ENCODE measurements at regions not wholly inside any gene's neighbourhood (a gene's known extent, or its start where the extent isn't known, plus 50 kb on each side); places are given as distances from the start of the nearest gene placed in this dataset.

DNA sequence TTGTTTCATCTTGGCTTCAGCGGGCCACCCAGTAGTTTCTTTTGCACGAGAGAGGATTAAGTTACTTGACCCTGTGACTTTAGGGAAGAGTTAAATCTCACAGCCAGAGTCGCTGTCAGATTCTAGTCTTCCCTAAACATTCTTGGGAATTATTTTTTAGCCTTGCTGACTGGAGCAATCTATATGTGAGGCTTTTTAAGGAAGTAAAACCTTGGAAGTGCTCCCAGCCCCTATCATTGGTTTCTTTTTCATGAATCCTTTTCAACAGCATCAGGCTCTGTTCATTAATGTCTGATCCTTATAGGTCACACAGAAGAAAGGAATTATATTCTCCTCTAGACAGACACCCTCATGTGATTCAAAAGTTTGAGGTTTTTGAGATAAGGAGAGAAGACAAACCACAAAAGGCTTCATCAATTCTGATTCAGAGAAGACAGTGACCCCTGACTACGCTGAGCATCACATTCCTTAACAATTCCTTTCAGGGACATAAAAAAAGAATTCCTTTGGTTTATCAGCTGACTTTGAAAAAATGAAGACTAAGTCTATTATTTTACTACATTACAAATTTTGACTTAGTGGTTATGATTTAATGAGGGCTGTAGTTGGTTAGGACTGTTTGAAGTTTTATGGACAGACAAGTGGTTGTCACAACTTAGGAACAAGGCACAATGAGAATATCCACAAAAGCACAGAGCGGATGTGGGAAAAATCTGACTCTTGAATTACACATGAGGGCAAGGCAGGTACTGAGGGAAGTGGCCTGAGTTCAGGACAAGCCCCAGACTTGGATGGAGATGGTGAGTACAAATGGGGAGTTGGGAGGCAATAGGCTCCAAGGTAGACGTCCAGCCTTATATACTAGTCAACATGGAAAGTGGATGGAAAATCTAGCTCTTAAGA, 171.1 kb upstream of the STT3B start:
- Histone ChIP-seq H3K36me3 (replicated peaks in 1 of 2; ENCODE audit: insufficient read depth in 1 of 2, low read depth in 2 of 2) (no peaks in the 10 kb centered on the region), H3K4me1 (no peaks in the 10 kb centered on the region), H3K27me3 (no peaks in the 10 kb centered on the region), H3K4me3 (no peak overlapping the region), H3K9me3 (no peaks in the 10 kb centered on the region), H3K27ac (no peak overlapping the region)
- WGBS, 2 donors, result 65 to 67% methylated on average over 6 of the region's 6 CpGs
- DNase-seq (no peak), ATAC-seq (no peak)
- intact Hi-C loops (cut with DNase I), result no loop called here
- TF ChIP-seq, protein P1, sequence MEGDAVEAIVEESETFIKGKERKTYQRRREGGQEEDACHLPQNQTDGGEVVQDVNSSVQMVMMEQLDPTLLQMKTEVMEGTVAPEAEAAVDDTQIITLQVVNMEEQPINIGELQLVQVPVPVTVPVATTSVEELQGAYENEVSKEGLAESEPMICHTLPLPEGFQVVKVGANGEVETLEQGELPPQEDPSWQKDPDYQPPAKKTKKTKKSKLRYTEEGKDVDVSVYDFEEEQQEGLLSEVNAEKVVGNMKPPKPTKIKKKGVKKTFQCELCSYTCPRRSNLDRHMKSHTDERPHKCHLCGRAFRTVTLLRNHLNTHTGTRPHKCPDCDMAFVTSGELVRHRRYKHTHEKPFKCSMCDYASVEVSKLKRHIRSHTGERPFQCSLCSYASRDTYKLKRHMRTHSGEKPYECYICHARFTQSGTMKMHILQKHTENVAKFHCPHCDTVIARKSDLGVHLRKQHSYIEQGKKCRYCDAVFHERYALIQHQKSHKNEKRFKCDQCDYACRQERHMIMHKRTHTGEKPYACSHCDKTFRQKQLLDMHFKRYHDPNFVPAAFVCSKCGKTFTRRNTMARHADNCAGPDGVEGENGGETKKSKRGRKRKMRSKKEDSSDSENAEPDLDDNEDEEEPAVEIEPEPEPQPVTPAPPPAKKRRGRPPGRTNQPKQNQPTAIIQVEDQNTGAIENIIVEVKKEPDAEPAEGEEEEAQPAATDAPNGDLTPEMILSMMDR (IDR thresholded peaks at IDR 0.05), result no peak
- TF ChIP-seq POLR2A (IDR thresholded peaks at IDR 0.05), result no peak

DNA sequence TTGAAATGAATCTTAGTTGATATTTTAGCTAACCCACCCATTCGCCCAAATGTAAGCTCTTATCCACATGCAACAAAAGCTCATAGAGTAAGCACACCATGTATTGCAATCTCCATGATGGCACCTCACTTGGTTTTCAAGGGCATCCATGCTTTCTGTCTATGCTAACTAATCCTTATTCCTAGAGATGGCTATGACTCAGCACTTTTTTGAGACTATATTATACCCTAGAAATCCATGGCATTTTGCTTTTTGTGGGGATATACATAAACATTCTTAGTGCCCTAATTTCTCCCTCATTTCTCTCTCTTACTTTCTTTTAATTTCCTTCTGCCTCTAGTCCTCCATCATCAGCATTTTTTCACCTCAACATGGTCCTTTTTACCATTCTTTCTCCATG, 168.5 kb upstream of the STT3B start:
- ATAC-seq (no peak), DNase-seq (no peak)
- intact Hi-C loops (cut with DNase I), result no loop called here
- no peaks in the 10 kb centered on the region for H3K9me3 ChIP-seq
- no peak overlapping the region for H3K4me3 ChIP-seq
- no peak overlapping the region for H3K27ac ChIP-seq
- 71 to 74% methylated on average over 1 of the region's 1 CpG for WGBS, 2 donors
- no peaks in the 10 kb centered on the region for H3K27me3 ChIP-seq
- no peaks in the 10 kb centered on the region for H3K36me3 ChIP-seq (replicated peaks in 1 of 2; ENCODE audit: insufficient read depth in 1 of 2, low read depth in 2 of 2)
- no peaks in the 10 kb centered on the region for H3K4me1 ChIP-seq
- TF ChIP-seq POLR2A (IDR thresholded peaks at IDR 0.05), result no peak
- TF ChIP-seq, protein P1 (IDR thresholded peaks at IDR 0.05), result no peak

DNA sequence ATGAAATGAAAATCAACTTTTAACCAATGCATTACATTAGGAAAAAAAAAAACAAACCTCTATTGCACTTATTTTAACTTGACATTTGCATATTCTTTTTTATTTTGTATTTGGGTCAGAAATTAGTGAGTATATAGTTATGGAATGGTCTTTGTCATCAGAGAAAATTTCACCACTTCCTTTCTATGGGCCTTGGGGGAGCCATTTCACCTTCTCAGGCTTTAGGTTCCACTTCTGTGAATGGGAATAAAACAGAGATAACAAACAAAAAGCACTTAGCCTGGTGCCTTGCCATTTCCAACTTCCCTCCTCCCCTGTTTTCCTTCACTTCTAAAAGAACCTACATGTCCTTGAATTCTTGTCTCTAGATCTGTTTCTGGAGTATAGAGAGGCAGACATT, 168.0 kb upstream of the STT3B start:
- Histone ChIP-seq H3K27me3 (no peaks in the 10 kb centered on the region), H3K4me3 (no peak overlapping the region), H3K27ac (no peak overlapping the region), H3K9me3 (no peaks in the 10 kb centered on the region), H3K4me1 (no peaks in the 10 kb centered on the region), H3K36me3 (replicated peaks in 1 of 2; ENCODE audit: insufficient read depth in 1 of 2, low read depth in 2 of 2) (no peaks in the 10 kb centered on the region)
- intact Hi-C loops (cut with DNase I), result no loop called here
- no peak for TF ChIP-seq POLR2A (IDR thresholded peaks at IDR 0.05)
- TF ChIP-seq, protein P1 (IDR thresholded peaks at IDR 0.05), result no peak
- ATAC-seq, result no peak
- no peak for DNase-seq

DNA sequence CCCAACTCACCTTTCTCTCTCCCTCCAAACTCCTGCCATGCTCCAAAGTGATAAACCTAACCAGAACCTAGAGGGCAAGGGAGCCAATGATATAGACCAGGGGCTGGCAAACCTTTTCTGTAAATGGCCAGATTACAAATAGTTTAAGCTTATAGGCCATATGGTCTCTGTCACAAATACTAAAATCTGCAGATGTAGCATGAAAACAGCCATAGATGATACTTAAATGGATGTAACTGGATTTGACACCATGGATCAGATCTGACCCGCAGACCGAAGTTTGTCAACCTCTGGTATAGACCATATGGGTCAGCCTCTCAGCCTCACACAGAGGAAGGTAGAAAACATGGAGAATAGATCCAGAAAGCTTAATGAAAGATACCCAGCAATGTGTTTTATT, 165.2 kb upstream of the STT3B start:
- intact Hi-C loops (cut with DNase I), result no loop called here
- WGBS, 2 donors, result 100% methylated on average over 2 of the region's 2 CpGs
- peaks cover 8% of the 10 kb centered on the region for H3K4me1 ChIP-seq

More for the DNA sequence above, 165.2 kb upstream of the STT3B start:
- H3K36me3 ChIP-seq (replicated peaks in 1 of 2; ENCODE audit: insufficient read depth in 1 of 2, low read depth in 2 of 2), result no peaks in the 10 kb centered on the region
- no peaks in the 10 kb centered on the region for H3K9me3 ChIP-seq
- TF ChIP-seq, protein P1 (IDR thresholded peaks at IDR 0.05), result no peak
- no peak for TF ChIP-seq POLR2A (IDR thresholded peaks at IDR 0.05)
- H3K27ac ChIP-seq, result no peak overlapping the region
- no peak for DNase-seq
- no peak overlapping the region for H3K4me3 ChIP-seq
- ATAC-seq, result no peak
- no peaks in the 10 kb centered on the region for H3K27me3 ChIP-seq

Measured in body of pancreas (tissue), 4 donors.